Esophagus squamous epithelium (tissue), 5 donors: ENCODE measurements at regions not wholly inside any gene's neighbourhood (a gene's known extent, or its start where the extent isn't known, plus 50 kb on each side); places are given as distances from the start of the nearest gene placed in this dataset.

Experiments
- DNase-seq: peaks from one replicate; lab custom pipeline; 2025; lab: John Stamatoyannopoulos, UW
- H3K27ac ChIP-seq, 4 donors: fragments of 200-600 bp; sonication (generic); one replicate each; pipeline ENCODE4 v1.5.1; 2016 to 2019; ENCODE audit warnings: mild to moderate bottlenecking in 1 of 4
- H3K27me3 ChIP-seq, 4 donors: fragments of 200-600 bp; sonication (generic); 1 replicate in 3 of 4; 2 replicates in 1 of 4; pipeline versions ENCODE4 v1.5.1 to v1.6.0; 2017 to 2021; ENCODE audit warnings: antibody characterized with exemption in 1 of 4
- H3K36me3 ChIP-seq, 3 donors: fragments of 200-600 bp; sonication (generic); one replicate each; pipeline ENCODE4 v1.5.1; 2016 to 2019
- H3K4me1 ChIP-seq, 3 donors: fragments of 200-600 bp; sonication (generic); one replicate each; pipeline ENCODE4 v1.5.1; 2017 to 2019
- H3K4me3 ChIP-seq, 4 donors: fragments of 200-600 bp; sonication (generic); 1 replicate in 3 of 4; 2 replicates in 1 of 4; pipeline ENCODE4 v1.5.1; 2016 to 2019; ENCODE audit warnings: mild to moderate bottlenecking in 2 of 4, moderate library complexity in 1 of 4
- H3K9me3 ChIP-seq, 3 donors: fragments of 200-600 bp; sonication (generic); one replicate each; pipeline ENCODE4 v1.5.1; 2016 to 2019
- POLR2A ChIP-seq, 4 donors: fragments of 450-650 bp; IDR thresholded peaks; one replicate each; pipeline ENCODE4 v1.6.1; 2017; ENCODE audit warnings: antibody characterized with exemption in 4 of 4, mild to moderate bottlenecking in 4 of 4, moderate library complexity in 3 of 4
- WGBS, 2 donors: methylation state at CpG; one replicate each; pipeline ENCODE4 v1.1.5; 2018; 5-methylcytosine and 5-hydroxymethylcytosine counted together
- intact Hi-C: fragments of 100-400 bp; cut with DNase I; formaldehyde crosslinking; loops from one replicate; pipeline ENCODE4 v1.15.0; 2022
- TF ChIP-seq, protein P1 (sequence below), 6 experiments: fragments of 450-650 bp in 4 of 6; fragments of 200-600 bp in 2 of 6; sonication (generic) in 2 of 6; IDR thresholded peaks; one replicate each; pipeline ENCODE4 v1.5.1; 2016 to 2019; ENCODE audit warnings: antibody characterized with exemption in 6 of 6, mild to moderate bottlenecking in 4 of 6, moderate library complexity in 4 of 6
- donor health status: DM: yes; HTN: yes; CAD: no.

DNA sequence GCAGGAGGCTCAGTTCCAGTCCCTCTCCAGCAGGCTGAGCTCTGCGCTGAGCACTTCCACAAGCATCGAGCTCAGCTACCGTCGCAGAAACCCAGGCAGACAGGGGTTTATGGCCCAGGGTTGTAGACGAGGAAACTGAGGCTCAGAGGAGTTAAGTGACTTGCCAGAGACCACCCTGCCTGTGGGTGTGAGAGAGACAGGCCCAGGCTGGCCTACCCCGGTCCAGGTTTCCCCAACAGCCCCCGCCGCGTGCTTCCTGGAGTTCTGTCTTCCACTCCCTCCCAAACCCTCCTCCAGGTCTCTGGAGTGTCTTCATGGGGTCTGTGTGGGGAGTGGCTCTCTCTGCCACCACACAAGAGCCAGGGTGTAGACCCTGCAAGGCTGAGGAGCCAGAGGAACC is 615.9 kb downstream of the PTPRU start:
- TF ChIP-seq, protein P1, sequence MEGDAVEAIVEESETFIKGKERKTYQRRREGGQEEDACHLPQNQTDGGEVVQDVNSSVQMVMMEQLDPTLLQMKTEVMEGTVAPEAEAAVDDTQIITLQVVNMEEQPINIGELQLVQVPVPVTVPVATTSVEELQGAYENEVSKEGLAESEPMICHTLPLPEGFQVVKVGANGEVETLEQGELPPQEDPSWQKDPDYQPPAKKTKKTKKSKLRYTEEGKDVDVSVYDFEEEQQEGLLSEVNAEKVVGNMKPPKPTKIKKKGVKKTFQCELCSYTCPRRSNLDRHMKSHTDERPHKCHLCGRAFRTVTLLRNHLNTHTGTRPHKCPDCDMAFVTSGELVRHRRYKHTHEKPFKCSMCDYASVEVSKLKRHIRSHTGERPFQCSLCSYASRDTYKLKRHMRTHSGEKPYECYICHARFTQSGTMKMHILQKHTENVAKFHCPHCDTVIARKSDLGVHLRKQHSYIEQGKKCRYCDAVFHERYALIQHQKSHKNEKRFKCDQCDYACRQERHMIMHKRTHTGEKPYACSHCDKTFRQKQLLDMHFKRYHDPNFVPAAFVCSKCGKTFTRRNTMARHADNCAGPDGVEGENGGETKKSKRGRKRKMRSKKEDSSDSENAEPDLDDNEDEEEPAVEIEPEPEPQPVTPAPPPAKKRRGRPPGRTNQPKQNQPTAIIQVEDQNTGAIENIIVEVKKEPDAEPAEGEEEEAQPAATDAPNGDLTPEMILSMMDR (IDR thresholded peaks at IDR 0.05) = no peak
- no peak for TF ChIP-seq POLR2A (IDR thresholded peaks at IDR 0.05)
- H3K27me3 ChIP-seq = peaks cover 0 to 90% (median 0%) of the 10 kb centered on the region in 4 donors

DNA sequence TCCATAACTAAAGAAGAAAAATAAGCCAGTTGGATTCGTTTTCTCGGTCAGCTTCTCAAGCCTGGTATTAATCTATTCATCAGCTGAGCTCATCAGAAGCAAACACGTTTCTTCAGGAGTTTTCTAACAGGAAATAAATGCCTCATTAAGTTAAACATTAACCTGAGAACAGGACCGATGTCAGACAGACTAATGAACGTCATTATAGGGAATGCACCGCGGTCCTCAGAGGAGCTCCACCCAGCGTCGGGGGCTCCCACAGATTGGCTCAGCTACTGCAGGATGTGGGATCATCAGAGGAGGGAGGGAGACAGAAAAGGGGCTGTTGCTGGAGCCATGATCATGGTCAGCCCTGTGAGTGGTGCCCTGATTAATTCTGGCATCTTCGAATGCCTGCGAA is 615.4 kb downstream of the PTPRU start:
- 39 to 40% methylated on average over 11 of the region's 11 CpGs for WGBS, 2 donors

More for the DNA sequence above, 615.9 kb downstream of the PTPRU start:
- WGBS, 2 donors = 87 to 91% methylated on average over 6 of the region's 9 CpGs
- no peaks in the 10 kb centered on the region for H3K36me3 ChIP-seq
- H3K4me1 ChIP-seq = no peaks in the 10 kb centered on the region
- intact Hi-C loops = no loop called here
- H3K4me3 ChIP-seq = no peak overlapping the region
- no peak overlapping the region for H3K27ac ChIP-seq
- no peak for DNase-seq
- no peaks in the 10 kb centered on the region for H3K9me3 ChIP-seq

DNA sequence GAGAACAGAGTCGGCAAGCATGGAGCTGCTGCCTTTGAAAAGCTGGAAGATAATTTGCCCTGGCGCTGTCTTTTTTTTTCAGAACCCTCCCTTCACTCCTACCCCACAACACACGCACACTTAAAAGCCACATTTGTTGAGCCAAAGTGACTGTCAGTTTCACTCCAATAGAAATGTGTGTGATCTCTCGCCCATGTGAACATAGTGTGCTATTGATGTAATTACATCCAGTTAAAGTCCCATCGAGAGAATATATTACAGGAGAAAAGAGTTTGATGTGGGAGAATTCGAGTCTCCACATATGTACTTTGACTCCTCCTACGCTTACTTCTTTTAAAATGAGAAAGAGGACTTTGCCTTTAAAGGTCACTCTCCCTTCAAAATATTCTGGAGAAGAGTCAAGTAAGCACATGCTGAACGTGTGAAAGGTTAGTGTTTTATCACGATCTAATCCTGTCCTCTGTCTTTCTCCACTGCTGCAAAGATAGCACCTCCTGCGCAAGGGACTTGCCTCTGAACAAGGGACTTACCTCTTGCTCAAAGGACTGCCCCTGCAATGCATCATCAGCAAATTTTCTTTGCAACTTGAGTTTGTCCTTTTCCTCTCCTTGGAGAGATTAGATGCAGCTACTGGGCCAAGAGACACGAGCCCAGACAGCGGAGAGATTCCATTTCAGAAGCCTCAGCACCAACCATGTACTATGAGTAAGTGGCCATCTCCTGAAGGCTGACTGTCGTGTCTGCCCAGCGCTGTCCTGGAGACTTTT is 613.9 kb downstream of the PTPRU start:
- H3K27ac ChIP-seq = no peak overlapping the region
- peaks cover 0 to 91% (median 0%) of the 10 kb centered on the region in 4 donors for H3K27me3 ChIP-seq
- intact Hi-C loops = no loop called here
- H3K9me3 ChIP-seq = no peaks in the 10 kb centered on the region
- DNase-seq = no peak
- H3K4me1 ChIP-seq = no peaks in the 10 kb centered on the region
- H3K4me3 ChIP-seq = no peak overlapping the region
- no peaks in the 10 kb centered on the region for H3K36me3 ChIP-seq
- TF ChIP-seq POLR2A (IDR thresholded peaks at IDR 0.05) = no peak
- TF ChIP-seq, protein P1 (IDR thresholded peaks at IDR 0.05) = no peak
- WGBS, 2 donors = 57% methylated on average over 12 to 14 of the region's 14 CpGs

More for the DNA sequence above, 615.4 kb downstream of the PTPRU start:
- intact Hi-C loops = no loop called here
- Histone ChIP-seq H3K9me3 (no peaks in the 10 kb centered on the region), H3K4me1 (no peaks in the 10 kb centered on the region), H3K27me3 (peaks cover 0 to 91% (median 0%) of the 10 kb centered on the region in 4 donors), H3K27ac (no peak overlapping the region), H3K36me3 (no peaks in the 10 kb centered on the region), H3K4me3 (no peak overlapping the region)
- DNase-seq = no peak
- TF ChIP-seq POLR2A (IDR thresholded peaks at IDR 0.05) = no peak
- TF ChIP-seq, protein P1 (IDR thresholded peaks at IDR 0.05) = no peak

DNA sequence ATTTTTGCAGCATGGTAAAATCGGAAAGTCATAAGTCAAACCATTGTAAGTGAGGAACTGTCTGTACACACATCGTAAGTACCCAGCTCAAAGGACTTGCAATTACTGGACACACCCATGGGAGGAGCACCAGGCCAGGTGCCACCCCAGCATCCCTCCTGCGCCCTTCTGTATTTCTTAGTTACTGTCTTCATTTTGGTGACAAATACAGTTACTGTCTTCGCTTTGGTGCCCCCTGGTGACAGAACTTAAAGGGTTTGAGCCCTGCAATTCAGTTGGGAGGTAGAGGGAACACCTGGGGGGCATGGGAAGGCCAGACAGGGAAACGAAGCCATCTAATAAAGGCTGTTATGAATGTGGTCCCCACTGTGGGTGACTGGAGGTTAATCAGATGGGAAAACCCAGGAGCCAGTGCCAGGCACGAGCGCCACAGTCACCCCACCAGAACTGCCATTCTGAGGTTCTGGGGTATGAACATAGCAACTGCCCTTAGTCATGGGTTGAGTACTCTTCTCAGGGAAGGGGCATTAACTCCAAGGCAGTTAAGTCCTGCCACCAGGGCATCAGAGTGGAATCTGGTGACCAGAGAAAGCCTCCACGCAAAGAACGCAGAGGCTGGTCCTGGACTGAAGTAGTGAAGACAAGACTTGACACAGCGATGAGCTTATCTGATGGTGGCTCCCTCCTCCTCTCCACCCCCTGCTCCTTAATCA is 612.9 kb downstream of the PTPRU start:
- peaks cover 0 to 86% (median 0%) of the 10 kb centered on the region in 4 donors for H3K27me3 ChIP-seq
- intact Hi-C loops = no loop called here
- H3K4me1 ChIP-seq = no peaks in the 10 kb centered on the region
- H3K36me3 ChIP-seq = no peaks in the 10 kb centered on the region
- TF ChIP-seq, protein P1 (IDR thresholded peaks at IDR 0.05) = peak in 5 of 6 experiments; percentile 23 to 57 (median 39)
- TF ChIP-seq POLR2A (IDR thresholded peaks at IDR 0.05) = no peak
- WGBS, 2 donors = 53 to 59% methylated on average over 6 to 9 of the region's 10 CpGs
- H3K27ac ChIP-seq = no peak overlapping the region
- no peaks in the 10 kb centered on the region for H3K9me3 ChIP-seq
- H3K4me3 ChIP-seq = no peak overlapping the region
- DNase-seq = no peak

DNA sequence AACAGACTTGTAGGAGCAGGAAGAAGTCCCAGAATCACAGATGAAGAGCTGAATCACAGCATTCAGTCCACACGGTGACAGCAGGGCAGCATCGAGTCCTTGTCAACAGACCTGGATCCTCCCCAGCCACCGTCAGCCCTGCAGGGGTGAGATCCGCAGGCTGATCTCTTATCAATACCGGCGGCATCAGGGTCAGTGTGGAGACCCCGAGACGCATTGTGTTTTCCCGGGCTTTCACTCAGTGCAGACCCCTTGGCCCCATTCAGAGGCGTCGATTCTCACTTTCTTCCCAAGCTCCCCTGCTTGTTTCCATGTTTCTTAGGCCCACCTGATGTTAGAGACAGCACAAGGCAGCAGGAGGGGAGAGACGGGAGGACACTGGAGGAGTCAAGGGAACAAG is 609.6 kb downstream of the PTPRU start:
- TF ChIP-seq, protein P1 (IDR thresholded peaks at IDR 0.05) = no peak
- no peak for TF ChIP-seq POLR2A (IDR thresholded peaks at IDR 0.05)
- Histone ChIP-seq H3K27me3 (peaks cover 0 to 74% (median 0%) of the 10 kb centered on the region in 4 donors), H3K27ac (no peak overlapping the region), H3K4me1 (no peaks in the 10 kb centered on the region), H3K4me3 (no peak overlapping the region), H3K36me3 (no peaks in the 10 kb centered on the region), H3K9me3 (peaks cover 0 to 19% (median 10%) of the 10 kb centered on the region in 3 donors)
- WGBS, 2 donors = 27 to 35% methylated on average over 11 of the region's 12 CpGs
- intact Hi-C loops = no loop called here
- no peak for DNase-seq
